ENCODE measurements at regions not wholly inside any gene's neighbourhood (a gene's known extent, or its start where the extent isn't known, plus 50 kb on each side); places are given as distances from the start of the nearest gene placed in this dataset.

DNA sequence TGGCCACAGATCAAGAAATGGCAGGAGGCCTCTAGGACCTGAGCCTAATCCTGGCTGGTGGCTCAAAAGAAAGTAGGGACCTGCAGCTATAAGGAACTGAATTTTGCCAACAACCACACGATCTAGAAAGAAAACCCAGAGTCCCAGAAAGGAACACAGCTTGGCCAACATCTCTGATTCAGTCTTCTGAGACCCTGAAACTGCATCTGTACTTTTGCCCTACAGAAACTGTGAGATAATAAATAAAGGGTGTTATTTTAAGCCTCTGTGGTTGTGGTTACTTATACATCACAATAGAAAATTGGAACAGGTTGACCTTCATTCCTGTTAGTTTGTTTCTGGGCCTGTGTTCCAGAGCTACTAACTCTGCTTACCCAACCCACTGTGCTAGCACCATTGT lies 356.8 kb upstream of the ST6GAL2 start:
- no peak for DNase-seq

DNA sequence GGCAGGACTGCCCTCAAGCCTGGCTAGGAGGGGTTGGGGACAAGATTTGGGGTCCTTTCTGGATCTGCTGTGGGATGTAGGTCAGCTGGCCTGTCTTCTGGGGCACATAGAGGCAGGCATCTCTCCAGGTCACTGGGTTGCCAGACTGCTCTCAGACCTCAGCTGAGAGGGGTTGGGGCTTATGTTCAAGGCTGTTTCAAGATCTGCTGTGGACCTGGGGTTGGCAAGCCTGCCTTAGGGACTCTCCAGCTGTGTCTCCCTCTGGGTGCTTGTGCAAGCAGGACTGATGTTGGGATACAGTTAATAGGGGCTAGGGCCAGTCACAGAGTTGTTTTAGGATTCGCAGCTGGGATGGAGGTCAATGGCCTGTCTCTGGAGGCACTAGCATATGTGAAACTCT lies 363.0 kb upstream of the ST6GAL2 start:
- DNase-seq: no peak

DNA sequence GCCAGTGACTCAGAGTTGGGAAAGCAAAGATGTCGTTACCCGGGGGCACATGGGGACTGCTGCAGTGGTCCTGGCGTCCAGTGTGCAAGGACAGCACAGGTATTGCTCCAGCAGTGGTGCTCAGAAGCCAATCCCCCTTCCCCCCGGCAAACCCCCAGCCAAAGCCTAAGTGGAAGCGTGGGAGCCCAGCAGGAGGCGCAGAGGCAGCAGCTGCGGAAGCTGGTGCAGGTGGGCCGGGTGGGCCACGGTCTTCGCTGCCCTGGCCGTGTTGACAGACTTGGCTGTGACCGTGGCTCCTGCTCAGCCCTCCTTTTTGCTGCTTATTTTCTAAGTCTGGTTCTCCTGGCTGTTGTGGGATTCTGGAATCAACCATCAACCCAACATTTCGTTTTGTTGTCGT lies 369.8 kb upstream of the ST6GAL2 start:
- no peak for DNase-seq

DNA sequence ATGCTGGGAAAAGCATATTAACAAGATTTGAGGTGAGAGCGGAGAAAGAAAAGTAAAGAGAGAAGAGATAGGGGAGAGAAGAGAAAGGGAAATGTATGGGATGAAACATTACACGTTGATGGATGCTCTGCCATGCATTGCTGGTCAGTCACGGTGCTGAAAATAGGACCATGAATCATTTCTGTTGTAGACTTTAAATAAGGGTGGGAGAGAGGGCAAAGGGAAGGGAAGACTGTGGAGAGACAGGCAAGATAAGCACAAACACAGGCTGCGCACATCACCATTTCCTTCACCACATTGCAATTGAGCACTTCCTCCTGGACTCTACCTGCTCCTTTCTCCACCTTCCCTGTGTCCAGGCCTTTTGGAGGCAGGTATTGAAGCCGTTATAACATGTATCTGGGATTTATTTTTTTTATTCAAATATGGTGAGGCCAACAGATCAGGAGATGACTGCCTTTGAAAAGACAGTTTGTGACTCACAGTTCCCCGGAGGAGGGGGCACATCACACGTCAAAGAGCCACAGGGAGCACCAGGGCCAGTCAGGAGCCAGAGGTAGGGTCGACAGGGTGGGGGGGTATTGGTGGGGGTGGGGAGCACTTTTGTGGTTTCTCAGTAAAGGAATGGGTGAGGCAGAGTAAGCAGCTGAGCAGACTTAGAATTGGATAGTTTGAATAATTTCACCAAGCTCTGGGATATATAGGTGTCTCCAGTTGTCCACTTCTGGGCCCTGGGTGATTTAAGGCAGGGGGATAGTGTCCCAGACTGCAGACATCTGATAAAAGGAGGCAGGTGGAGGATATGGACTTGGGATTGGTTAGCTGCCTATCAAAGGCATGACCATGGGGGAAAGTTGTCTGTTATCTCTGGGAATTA lies 372.8 kb upstream of the ST6GAL2 start:
- DNase-seq: no peak

DNA sequence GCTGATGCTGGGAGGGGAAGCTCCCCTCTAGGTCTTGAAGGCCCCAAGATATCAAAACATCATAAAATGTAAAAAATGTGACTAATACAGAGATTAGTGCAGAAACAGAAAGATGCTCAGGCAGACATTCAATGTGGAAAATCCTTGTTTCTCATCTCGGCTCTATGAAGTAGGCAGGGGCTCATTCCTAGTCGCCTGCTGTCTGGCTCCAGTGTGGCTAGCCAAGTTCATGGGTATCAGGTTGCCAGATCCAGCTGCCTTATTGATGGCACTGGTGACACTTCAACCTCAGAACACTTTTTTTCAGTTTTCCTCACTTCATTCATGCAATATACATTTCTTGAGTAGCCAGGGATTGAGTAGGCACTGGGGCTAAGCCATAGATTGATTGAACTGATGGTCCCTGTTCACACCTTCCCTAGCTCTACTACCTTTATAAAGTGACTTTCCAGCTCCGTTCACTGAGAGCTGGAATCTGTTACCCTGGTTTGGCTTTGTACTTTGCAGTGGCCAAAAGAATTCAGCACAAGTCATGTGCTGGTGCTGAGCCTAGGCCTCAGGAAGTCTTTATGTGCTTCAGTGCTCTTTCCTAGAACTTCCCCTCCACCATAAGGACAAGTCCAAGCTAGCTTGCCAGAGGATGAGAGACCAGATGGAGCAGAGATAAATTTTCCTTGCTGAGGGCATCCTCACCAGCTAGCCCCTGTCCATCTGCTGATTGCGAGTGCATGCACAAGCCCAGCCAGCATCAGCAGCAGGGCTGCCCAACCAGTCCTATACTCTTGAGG lies 373.6 kb upstream of the ST6GAL2 start:
- no peak for DNase-seq

DNA sequence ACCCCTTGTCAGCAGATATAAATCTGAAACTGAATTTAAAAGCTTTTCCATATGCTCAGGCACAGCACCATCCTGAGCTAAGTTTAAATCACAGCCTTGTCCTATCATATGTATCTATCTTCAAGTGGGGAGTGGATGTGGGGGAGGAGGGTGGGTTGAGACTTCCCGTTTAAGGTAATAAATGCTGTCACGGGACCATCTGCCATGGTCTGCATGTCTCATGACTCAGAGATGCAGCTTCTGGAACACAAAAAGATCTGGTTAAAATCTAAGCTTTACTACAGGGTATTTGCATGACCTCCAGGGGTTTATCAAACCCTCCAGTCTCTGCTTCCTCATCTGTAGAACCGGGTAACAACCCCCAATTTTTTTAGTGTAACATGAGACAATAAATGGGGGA lies 377.7 kb upstream of the ST6GAL2 start:
- DNase-seq: no peak

DNA sequence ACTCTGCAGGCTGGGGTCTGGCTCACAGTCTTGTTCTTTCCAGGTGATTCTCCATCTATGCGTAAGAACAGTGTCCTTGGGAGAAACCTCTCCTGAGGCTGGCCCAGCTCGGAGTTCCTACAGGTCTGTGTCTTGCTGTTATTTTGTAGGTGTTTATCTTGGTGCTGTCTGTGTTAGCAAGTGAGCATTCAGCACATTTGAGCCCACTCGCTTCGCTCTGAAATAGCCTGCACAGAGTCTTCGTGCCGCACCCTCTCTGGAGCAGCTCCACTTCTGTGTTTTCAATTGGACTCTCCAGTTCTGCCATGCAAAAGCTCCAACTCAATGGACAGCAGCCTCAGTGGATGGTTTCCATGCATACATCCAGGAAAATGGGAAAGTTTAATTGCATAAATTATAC lies 378.2 kb upstream of the ST6GAL2 start:
- no peak for DNase-seq

DNA sequence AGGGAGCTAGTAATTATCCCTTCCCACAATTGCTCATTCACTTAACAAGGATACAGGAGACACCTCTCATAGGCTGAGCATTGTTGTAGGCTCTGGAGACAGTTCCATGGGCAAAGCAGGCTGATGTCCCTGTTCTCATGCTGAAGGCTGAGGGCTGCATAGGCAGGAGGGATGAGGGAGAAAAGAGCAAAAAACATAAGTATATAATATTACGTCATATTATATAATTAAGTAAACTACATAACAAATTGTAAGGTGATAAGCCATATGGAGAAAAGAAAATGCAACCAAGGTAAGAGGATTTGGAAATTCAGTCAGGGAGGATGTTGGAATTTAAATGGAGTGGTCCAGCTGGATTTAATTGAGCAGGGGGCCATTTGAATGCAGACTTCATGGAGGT lies 380.6 kb upstream of the ST6GAL2 start:
- DNase-seq: no peak

DNA sequence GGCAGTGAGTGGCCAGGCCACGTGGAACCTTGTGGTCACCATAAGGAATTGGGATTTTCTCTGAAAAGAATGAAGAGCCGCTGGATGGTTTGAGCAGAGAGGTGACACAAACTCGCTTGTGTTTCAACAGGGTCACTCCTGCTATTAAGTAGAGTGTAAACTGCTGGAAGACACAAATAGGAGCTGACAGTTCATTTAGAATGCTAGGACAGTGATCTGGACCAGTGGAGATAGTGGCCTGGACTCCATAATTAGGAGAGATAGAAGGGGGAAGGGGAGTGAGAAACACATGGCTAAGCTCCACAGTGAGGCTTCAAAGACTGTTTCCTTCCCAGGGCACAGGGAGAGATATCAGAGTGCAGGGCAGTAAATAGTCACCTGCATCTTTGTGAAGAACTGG lies 381.1 kb upstream of the ST6GAL2 start:
- DNase-seq: no peak

DNA sequence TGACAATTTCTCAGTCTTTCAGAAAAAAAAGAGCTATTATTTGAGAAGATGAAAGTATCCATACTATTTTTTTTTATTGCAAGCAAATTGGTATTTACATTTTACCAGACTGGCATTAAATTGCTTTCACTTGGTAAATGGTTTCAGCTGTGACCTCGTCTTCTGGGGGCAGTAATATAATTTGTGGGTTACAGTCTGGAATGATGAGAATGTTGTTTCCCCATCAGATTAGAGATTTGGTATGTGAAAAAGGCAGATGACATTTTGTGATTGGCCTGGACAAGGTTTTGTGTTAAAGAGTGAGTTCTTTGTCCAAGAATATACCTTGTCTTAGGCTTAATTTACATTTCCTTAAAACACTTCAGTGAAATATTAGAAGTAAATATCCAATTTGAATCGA lies 390.1 kb upstream of the ST6GAL2 start:
- DNase-seq: no peak

DNA sequence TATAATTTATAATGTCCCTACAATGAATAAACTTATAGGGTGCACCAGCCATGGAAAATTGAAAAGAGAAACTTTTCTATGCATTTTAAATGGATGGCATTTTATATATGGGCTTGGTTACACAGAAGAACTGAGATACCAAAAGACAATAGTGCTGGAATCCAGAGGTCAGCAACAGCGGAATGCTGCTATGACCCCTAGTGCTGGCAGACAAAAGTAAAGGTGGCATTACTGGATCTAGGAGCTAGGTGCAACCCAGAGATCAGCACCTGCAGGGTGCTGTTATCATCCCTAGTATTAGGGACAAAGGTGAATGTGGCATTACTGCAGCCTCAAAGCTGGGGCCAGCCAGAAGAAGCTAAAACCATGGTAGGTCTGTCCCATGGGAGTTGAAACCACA lies 392.7 kb upstream of the ST6GAL2 start:
- DNase-seq: no peak

DNA sequence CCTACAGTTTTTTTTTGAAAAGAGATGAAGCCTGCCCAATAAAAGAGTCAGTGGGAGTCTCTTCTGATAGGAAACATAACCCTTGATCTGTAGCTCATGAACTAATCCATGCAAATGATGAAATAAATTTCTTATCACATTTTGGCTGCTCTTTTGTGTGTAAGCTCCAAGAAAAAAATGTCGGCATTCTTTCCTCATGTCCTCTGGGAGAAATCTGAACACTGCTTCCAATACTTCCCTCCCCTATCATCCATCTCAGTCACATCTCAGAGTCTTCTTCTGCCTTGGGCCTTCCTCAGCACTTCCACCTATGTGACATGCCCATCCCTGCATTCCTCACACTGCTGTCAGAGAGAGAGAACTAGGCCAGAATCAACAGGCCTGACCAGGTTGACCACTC lies 395.7 kb upstream of the ST6GAL2 start:
- DNase-seq: no peak

DNA sequence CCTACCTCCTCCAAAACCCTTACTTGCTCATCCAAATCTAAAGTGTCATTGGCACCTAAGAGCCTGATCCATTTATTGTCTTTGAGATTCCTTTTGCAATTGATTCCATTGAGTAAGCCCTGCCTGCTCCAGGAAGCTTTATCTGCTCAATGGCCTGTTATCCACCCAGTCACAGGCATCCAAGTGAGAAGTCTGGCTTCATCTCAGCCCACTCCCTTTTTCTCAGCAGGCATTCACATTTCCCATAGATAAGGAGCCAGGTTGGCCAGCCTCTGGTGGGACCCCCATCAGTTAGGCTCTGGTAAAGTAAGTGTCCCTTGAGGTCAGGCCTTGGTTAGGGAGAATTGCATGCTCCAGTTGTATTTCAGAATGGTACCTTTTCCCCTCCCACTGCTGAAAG lies 396.2 kb upstream of the ST6GAL2 start:
- DNase-seq: no peak

DNA sequence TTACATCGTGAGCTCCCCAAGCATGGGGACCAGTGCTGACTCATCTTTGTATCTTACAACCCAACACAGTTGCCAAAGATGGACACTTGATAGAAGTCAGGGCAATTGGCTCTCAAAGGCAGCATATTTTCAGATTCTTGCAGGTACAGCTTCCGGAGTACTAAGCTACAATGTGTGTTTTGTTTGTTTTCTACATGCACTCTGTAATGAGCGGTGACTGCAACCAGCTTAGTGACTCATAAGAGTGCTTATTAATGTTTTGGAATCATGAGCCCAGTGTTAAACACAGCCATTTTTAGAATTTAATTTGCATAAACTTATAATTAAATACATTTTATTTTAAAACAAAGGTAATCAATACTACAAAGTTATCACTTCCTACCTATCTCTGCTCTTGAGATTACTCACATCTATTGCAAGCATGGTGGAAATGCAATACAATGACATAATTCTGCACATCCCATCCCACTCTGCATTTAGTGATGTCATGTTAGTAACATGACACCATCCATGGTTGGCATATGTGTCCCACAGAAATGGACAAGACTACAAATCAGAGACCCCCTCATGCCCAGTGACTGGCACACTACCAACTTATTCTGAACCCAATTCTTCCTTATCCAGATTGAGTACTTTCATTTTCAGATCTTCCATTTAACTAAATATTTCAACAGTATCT lies 399.8 kb upstream of the ST6GAL2 start:
- no peak for DNase-seq

DNA sequence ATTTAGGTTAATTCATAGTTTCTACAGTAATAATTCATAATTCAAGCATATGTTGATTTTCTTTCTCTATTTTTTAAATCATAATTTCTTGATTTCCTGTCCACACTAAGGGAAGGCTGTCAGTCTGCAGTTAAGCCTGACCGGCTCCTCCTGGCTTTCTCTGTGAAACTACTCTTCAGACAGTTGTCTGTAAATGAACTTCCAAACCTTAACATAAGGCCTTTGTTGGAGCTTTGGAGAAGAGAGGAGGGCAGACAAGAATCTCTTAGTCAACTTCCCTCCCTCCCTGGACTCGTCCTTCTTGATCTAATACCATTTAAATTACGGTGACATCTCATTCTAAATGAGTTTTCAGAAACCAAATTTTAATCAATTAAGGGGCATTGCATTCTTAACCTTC lies 404.1 kb upstream of the ST6GAL2 start:
- no peak for DNase-seq

DNA sequence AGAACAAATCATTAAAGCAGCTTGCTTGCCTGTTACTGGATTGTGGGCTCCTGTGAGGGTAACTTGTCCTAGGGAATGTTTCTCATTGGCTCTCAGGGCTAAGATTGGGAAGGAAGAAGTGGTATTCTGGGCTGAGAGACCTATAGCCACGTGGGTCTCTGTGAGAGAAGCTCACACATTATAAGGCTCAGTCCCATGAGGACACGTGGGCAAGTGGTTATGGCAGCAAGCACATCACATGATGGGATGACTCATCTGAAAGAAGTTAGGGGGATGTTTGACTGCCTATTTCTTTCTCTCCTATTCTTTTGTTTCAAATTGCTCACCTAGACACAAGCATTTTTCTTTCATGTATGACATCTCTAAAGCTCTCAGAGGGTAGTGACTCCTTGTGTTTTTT lies 418.0 kb upstream of the ST6GAL2 start:
- DNase-seq: no peak

DNA sequence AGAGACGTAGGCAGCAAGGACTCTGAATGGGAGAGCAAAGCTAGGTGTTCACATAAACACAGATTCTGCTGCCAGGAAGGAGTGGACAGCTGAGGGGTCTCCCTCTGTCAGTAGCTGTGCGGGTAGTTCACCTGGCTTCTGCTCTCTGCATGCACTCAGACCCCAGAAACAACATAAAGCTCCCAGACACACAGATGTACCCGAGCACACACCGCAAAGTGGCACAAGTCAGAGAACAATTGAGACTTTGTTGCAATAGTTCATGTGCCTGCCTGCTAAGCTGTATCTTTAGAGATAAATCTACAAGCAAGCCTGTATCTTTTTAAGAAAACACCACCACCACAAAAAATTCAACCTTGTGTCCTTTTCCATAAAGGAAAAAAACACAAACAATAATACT lies 420.0 kb upstream of the ST6GAL2 start:
- DNase-seq: no peak

DNA sequence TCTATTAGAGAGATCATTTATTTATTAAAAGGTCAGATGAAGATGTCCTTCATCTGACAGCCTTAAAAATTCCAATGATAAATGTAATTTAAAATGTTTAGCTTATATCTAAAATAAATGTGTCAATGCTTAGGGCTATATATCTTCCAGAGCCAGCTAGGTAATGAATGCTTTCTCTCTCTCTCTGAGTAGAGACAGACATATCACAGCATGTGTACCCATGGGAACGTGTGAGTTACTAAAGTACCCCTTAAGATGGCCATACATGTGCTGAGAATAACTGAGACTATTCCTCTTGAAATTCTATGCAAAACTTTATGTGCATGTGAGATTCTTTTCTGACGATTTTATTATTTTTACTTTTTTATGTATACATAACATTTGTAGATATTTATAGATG lies 420.9 kb upstream of the ST6GAL2 start:
- DNase-seq: no peak

DNA sequence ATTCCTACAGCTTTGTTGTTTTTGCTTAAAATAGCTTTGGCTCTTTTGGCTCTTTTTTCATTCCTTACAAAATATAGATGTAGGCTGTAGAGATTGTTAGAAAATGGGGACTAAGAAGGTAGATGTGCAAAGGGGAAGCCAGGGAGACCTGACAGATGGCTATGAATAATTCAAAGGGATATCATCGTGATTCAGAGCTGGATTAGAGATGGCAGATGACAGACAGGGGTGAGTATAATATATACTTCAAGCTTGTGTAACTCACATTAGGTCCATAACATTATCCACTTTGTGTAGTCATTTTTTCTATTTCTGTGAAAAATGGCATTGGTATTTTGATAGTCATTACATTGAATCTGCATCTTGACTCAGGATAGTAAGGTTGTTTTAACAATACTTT lies 422.9 kb upstream of the ST6GAL2 start:
- no peak for DNase-seq

DNA sequence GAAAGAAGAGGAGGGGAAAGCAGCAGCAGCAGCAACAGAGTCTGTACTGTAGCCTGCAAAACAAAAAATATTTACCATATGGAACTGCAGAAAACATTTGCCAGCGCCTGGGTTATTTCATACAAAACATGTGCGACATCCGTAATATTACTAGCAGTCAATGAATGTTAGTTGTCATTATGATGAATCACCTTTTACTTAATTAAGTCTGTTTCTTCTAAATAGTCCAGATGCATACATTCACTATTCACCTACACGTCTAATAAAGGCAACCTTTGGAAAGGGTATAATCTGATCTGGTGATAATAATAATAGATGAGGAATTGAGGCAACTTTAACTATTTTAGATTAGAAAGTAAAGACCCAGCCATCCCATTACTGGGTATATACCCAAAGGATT lies 426.3 kb upstream of the ST6GAL2 start:
- no peak for DNase-seq

DNA sequence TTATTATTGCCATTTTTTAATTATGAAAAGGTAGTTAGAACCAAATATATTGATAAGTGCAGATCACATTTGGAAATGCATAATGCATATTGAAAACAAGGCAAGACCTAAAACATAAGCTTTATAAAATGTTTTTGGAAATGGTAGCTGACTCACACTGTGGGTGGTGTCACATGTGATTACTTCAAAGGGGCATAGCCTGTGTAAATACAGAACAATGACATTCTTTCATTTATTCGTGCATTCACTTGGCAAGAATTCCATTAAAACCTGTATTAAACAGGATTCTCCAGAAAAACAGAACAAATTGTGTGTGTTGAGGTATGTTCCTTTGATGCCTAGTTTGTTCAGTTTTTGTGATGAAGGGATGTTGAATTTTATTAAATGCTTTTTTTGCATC lies 427.3 kb upstream of the ST6GAL2 start:
- DNase-seq: no peak

DNA sequence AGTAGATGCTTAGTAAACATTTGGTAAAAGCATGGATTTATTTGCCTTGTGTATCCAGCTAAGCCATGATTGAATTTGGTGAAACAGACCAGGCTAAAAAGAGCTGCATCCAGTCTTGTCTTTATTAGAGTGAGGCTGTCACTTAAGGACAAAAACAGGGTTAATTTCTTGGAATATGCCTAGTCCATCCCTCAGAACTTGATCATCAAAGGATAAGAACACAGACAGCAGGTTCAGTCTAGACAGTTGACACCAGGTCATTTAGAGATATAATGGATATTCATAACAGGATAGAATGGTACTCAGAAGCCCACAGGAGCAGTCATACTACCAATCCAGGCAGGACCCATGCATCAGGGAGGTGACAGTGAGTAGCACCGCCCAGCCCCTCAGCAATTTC lies 434.9 kb upstream of the ST6GAL2 start:
- DNase-seq: no peak

DNA sequence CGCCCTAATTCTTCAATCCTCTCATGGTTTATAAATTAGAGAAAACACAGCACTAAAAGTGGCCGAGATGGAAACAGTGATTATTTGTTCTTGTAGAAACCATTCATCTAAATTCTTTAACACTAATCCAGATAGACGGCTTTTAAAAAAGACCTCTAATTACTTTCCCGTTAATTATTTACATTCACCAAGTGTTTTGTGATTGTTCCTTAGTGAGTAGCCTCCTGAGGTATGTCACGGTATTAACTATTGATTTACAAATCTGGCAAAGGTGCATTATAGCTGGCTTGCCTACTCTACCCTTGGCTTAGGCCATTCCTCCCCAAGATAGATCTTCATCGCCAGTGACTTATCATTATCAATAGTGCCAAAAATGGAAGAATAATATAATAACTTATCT lies 436.4 kb upstream of the ST6GAL2 start:
- DNase-seq: no peak
